SU-DHL-6 (cell line): ENCODE measurements at regions not wholly inside any gene's neighbourhood (a gene's known extent, or its start where the extent isn't known, plus 50 kb on each side); places are given as distances from the start of the nearest gene placed in this dataset.

Experiments
- CTCF ChIP-seq: fragments of 200-600 bp; sonication (generic); IDR thresholded peaks from one replicate; pipeline ENCODE4 v1.5.1; 2017; ENCODE audit warnings: antibody characterized with exemption, mild to moderate bottlenecking, low read length, moderate library complexity; ENCODE audit not compliant: insufficient read depth, poor library complexity, severe bottlenecking
- EZH2phosphoT487 ChIP-seq: fragments of 200-600 bp; sonication (generic), shearing (Covaris generic); conservative IDR thresholded peaks from 2 replicates; pipeline ENCODE4 v1.6.1; 2018; ENCODE audit warnings: mild to moderate bottlenecking, antibody characterized with exemption, low read length, moderate library complexity, mixed read lengths

DNA sequence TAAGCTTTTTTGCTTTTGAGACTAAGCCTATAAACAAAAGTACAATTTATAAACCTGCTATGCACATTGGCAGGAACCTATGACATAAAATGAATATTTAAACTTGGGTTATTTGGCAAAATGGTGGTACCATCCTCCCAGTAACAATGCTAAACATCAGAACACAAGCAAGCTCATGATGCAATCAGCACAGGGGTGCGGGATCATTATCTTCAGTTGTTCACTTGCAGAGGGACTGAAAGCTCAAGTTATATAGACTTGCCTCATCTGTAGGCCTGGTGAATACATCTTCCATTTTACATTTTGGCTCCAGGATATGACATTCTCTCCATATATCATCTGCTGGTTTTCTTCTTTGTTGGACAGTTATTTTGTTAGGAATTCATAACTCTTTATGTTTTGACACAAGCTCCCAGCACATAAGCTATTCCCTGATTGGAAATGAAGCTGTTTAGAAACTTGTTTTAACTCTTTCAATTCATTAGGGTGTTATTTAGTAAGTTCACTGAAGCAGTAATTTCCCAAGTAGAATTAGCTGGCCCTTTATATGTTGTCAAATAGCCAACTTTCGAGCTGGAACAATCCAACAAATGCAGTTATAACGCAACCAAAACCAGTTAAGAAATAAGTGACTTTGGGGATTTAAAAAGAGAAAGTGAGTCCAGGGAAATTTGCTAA lies 124.7 kb upstream of the LIFR start:
- TF ChIP-seq CTCF (no peak), EZH2phosphoT487 (no peak)
